NCI-H345 treated with DMSO at 0.1 percent for 48 hours (cell line): ENCODE measurements at regions not wholly inside any gene's neighbourhood (a gene's known extent, or its start where the extent isn't known, plus 50 kb on each side); places are given as distances from the start of the nearest gene placed in this dataset.
"Not testable (repeated sequence)": the region's sequence is repeated elsewhere in the genome, so short reads cannot be mapped to it uniquely, and the experiment has no call there.

Experiments used
- DNase-seq: peaks from one replicate; lab custom pipeline; 2025; ENCODE audit not compliant: unreplicated experiment; lab: John Stamatoyannopoulos, UW

- no peak for DNase-seq
Observed at GRCh38 chr6:170003451-170004160, 252.2 kb downstream of the ERMARD start.

GRCh38 chr6:170003027-170003426 lies 251.6 kb downstream of the ERMARD start:
- no peak for DNase-seq

DNA sequence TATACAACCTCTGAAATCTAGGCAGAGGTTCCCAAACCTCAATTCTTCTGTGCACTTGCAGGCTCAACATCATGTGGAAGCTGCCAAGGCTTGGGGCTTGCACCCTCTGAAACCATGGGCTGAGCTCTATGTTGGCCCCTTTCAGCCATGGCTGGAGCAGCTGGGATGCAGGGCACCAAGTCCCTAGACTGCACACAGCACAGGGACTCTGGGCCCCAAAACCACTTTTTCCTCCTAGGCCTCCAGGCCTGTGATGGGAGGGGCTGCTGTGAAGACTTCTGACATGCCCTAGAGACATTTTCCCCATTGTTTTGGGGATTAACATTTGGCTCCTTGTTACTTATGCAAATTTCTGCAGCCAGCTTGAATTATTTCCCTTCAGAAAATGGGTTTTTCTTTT lies 250.4 kb downstream of the ERMARD start:
- not testable (repeated sequence) for DNase-seq

- DNase-seq: no peak
Observed at GRCh38 chr6:170000071-170000843, 248.8 kb downstream of the ERMARD start.

DNA sequence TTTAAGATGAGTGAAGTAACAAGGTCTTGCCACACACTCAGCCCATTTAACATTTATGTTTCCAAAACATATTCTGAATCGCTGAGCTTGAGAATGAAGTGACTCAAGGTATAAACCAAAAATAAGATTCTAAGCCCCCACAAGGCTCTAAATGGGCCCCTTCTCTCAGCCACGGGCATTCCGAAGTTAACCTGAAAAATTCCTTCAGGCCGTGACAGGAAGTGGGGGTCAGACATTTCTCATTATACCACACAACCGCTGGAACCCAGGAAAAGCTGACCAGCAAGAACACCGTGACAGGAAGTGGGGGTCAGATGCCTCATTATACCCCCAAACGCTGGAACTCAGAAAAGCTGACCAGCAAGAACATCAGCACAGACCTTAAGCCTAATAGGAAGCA lies 247.9 kb downstream of the ERMARD start:
- DNase-seq: no peak

DNA sequence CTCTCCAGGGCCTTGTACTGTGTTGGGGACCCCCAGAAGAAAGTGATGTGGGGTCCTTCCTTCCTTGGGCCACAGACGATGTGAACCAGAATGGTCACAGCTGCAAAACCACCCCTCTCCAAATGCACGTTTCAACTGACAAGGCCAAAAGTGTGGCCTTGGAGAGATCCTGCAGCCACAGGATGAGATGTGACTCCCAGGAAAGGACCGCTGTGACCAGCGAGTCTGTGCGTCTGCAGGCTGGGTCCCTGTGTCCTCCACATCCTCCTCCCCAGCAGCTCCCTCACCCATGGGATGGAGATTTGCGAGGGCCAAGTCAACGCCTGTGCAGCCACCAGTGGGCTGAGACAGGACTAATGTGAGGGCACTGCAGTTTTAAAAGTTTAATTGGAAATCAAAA lies 247.0 kb downstream of the ERMARD start:
- DNase-seq: no peak

DNA sequence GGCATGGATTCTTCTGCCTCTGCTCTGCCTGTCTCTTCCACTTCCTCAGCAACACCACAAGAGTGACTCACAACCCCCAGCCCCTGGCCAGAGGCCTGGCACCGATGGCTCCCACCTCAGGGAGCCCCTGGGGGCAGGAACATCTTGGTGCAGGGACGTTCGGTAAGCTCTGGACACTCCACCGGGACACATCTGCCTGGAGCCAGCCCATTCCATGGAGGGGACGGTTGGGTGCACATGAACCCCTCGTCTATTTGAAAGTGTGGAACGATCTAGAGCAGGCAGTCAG lies 246.5 kb downstream of the ERMARD start:
- DNase-seq: no peak

DNA sequence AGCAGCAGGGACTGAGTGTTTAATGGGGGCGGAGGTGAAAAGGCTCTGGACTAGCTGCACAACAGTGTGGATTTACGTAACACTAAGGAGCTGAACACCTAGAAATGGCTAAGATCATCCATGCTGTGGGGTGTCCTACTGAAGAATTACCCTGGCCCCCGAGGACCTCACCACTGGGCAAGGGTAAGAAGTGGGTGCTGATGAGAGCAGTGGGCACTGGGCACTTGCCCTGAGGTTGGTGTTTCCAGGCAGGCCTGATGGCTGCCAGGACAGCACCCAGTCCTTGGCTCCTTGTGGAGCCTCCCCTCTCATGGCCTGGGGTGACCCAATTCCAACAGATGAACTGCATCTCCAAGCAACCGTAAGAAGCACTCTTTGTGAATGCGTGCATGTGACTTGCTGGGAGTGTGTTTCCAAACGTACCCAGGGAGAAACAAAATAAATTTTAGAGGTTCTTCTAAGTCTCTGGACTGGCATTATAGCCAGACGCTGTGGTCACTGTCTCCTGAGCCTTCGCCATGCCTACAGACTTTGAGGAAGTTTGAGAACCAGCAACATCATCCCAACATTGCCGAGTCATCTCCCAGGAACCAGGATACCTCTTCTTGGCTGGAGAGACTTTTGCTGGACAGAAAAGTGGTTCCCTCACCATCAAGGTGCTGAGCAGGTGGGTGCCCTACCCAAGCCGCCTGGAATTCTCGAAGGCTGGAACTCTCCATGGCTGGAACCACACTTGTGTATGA lies 245.9 kb downstream of the ERMARD start:
- DNase-seq: no peak

GRCh38 chr6:169996378-169997051 lies 245.1 kb downstream of the ERMARD start:
- no peak for DNase-seq

- DNase-seq: no peak
Observed at GRCh38 chr6:169994739-169995138, 243.3 kb downstream of the ERMARD start.

- no peak for DNase-seq
Observed at GRCh38 chr6:169993861-169994481, 242.5 kb downstream of the ERMARD start.

- DNase-seq: no peak
Observed at GRCh38 chr6:169991913-169992312, 240.5 kb downstream of the ERMARD start.

DNA sequence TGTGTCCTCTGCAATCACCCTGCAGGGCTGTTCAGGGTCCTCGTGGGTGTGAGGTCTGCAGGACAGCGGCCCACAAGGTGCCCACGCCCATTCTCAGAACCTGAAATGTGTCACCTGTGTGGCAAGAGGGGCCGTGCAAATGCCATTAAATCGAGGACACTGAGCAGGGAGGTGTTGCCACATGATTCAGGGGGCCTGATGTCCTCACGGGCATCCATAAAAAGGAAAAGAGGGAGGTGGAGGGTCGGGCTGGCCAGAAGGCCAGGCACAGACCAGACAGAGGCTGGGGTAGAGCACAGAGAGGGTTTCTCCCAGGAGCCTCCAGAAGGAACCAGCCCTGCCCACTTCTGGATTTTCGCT lies 239.6 kb downstream of the ERMARD start:
- no peak for DNase-seq

DNA sequence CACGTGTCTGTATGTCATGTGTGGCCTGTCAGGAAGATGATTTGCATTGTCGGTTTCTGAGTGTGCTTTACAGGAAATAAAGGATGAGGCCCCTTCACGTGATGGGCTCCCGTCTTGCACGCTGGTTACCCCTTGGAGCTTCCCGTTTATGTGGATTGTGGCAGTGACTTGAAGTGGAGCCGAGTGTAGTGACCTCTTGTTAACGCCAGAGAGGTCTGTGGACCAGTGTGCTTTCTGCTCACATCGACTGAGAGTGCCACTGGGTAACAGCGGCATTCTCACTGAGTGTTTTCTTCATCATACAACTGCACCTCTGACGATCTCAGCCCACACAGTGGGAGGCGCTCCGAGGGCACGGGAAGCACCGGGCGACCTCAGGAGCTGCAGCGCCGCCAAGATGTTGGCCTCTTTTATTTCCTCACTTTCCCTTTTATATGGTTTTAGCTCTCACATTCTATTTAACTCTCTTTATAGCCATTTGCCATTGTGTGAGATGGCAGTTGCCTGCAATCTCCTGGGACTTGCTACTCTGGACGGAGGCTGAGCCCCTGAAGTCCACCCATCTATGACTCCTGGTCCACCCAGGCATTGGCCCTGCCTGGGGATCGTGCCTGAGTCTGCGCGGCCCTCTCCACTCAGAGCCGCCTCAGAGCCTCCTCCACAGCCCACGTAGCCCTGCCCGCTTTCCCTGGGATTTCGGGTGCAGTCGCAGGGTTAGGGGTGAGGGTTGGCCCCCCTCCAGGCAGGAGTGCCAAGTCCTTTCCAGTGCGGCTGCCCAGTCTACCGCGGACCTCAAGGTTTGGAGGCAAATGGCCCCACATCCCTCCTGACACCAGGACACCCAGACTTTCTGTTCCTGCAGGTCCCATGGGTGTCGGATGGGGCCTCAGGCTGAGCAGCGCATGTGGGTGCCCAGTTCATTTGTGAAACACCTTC lies 238.9 kb downstream of the ERMARD start:
- DNase-seq: no peak

DNA sequence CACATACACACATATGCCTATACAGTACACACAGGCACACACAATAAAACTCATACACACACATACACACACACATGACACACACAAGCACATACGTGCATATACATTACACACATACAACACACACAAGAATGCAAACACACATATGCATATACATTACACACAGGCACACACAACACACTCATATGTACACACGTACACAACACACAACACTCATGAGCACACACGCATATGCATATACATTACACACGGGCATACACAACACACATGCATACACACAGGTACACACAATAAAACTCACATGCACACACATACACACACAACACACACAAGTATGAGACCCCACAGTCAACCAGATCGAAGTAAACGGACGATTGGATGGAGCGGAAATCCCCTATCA lies 238.2 kb downstream of the ERMARD start:
- no peak for DNase-seq

DNA sequence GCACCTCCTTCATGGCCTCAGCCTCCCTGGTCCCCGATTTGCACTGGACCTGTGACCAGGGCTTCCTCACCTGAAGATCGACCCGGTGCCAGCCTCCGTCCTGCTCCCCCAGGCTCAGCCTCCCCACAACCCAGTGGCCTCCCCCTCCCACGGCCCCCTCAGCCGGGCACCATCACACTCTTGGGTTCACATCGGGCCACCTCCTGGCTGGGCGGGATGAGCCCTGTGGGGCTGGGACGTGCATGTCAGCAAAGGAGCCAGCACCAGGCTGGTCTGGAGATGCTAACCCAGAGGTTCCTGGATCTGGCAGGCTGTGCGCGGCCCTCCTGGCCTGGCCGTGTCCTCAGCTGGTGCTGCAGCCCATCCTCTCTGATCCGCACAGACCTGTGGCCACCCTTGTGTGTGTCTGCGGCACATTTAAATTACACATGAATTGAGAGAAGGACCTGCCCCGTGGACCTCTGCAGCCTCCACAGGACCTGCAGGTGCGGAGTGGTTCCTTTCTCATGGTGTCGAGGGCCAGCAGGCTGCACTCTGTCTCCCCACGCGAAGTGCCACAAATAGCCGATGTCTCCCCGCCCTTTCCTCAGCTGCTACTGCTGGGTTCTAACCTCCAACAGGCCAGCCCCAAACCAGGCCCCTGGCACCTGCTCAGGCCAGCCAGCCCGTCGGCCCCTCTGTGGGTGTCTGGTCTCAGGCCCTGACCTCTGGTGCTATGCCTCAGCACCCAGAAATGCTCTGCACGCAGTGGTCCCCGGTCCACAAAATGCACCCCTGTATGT lies 237.5 kb downstream of the ERMARD start:
- DNase-seq: no peak

DNA sequence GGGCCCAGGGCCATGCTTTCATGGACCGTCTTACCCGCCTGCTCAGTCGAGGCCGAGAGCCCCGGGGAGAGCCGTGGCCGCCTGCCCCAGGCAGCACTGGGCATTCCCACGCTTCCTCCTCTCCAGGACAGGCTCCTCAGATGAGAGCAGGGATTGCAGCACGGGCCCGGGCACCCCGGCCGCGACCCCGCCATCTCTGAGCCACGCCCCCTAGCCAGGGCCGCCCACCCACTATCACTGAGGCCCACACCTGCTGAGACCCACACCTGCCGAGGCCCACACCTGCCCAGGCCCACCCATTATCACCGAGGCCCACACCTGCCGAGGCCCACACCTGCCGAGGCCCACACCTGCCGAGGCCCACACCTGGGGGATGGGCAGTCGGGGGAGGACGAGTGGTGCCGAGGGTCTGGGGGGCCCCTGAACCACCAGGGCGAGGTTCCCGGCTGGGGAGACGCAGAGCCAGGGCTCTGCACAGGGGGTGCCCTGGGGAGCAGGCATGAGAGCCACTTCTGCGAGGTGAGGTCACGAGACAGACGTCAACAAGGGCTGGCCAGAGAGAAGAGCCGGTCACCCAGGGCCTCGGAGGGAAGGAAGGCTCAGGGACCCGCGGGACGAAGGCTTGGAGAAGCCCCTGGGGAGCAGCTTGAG lies 235.6 kb downstream of the ERMARD start:
- DNase-seq: no peak

DNA sequence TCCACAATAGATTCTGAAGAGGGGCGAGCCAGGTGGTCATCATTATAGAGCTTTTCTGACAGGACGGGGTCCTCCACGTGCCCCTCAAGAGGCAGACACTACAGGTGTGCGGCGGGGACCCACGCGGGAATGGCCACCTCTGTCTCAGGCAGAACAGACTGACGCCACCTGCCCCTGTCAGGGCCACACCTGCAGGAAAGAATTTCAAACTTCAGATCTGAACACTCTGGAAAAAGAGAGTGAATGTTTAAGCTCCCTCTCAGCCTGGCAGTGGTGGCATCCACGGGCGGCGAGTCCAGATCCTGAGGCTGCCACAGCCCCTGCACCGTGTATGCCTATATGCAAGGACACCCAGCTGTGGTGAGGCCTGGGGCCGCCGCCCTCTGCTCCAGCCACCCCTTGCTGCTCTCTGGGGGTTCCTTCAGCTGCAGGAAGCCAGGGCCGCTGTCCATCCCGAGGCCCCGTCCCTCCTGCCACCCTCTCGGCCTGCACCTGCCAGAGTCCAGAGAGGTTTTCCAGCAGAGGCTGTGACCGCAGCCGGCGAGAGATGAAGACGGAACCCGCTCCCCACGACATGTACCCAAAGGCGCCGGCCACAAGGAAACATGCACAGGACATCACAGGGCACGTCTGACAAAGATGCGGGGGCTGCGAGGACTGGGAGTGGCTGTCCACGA lies 234.9 kb downstream of the ERMARD start:
- DNase-seq: no peak
